22Rv1 (cell line): ENCODE measurements at regions not wholly inside any gene's neighbourhood (a gene's known extent, or its start where the extent isn't known, plus 50 kb on each side); places are given as distances from the start of the nearest gene placed in this dataset.
"Not testable (repeated sequence)": the region's sequence is repeated elsewhere in the genome, so short reads cannot be mapped to it uniquely, and the experiment has no call there.

Experiments used
- CTCF ChIP-seq: fragments of 450-650 bp; IDR thresholded peaks from 2 replicates; pipeline ENCODE4 v1.5.1; 2017; ENCODE audit warnings: mild to moderate bottlenecking
- ZFX ChIP-seq: fragments of 450-650 bp; IDR thresholded peaks from 2 replicates; pipeline ENCODE4 v1.6.1; 2017; ENCODE audit warnings: antibody characterized with exemption, borderline replicate concordance

- not testable (repeated sequence) for TF ChIP-seq CTCF, ZFX
Measured at GRCh38 chr7:128564123-128564700, 87.7 kb downstream of the METTL2B start.
